ENCODE measurements at regions not wholly inside any gene's neighbourhood (a gene's known extent, or its start where the extent isn't known, plus 50 kb on each side); places are given as distances from the start of the nearest gene placed in this dataset.

DNA sequence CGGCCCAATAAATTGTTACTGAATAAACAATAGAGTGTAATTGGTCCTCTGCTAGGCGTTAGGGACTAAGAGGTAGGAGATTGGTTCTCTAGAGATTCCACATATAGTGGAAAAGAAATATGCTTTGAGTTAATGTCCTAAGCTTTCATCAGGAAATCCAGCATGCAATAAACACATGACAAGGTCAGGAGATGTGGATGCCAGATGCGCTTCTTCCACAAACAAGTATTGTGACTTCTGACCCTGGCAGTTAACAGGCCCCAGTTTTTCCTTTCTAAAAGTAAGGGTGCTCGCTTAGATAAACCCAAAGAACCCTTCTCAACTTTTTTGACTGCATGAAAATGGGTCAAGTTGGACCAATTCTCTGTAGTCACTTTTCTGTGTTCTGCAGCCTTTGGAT lies 146.5 kb upstream of the SOX21 start:
- TF ChIP-seq, protein P1, sequence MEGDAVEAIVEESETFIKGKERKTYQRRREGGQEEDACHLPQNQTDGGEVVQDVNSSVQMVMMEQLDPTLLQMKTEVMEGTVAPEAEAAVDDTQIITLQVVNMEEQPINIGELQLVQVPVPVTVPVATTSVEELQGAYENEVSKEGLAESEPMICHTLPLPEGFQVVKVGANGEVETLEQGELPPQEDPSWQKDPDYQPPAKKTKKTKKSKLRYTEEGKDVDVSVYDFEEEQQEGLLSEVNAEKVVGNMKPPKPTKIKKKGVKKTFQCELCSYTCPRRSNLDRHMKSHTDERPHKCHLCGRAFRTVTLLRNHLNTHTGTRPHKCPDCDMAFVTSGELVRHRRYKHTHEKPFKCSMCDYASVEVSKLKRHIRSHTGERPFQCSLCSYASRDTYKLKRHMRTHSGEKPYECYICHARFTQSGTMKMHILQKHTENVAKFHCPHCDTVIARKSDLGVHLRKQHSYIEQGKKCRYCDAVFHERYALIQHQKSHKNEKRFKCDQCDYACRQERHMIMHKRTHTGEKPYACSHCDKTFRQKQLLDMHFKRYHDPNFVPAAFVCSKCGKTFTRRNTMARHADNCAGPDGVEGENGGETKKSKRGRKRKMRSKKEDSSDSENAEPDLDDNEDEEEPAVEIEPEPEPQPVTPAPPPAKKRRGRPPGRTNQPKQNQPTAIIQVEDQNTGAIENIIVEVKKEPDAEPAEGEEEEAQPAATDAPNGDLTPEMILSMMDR (IDR thresholded peaks at IDR 0.05), result no peak
- TF ChIP-seq POLR2A (IDR thresholded peaks at IDR 0.05), result no peak

All from esophagus squamous epithelium (tissue), 4 donors.